Heart left ventricle (tissue), 13 donors: ENCODE measurements at regions not wholly inside any gene's neighbourhood (a gene's known extent, or its start where the extent isn't known, plus 50 kb on each side); places are given as distances from the start of the nearest gene placed in this dataset.

ENCODE experiments used
- POLR2A ChIP-seq, 2 donors: fragments of 450-650 bp; IDR thresholded peaks; one replicate each; pipeline ENCODE4 v1.6.1; 2017; ENCODE audit warnings: antibody characterized with exemption in 2 of 2, mild to moderate bottlenecking in 2 of 2, moderate library complexity in 2 of 2
- TF ChIP-seq, protein P1 (sequence below), 12 donors: fragments of 200-600 bp; sonication (generic) in 4 of 12; IDR thresholded peaks; one replicate each; pipeline versions ENCODE4 v1.5.0 to v1.8.0; 2018 to 2022; ENCODE audit warnings: antibody characterized with exemption in 12 of 12, mild to moderate bottlenecking in 5 of 12
- donor health status: ischemic (EF 13 %, LVEDD 7.1; RV severe dilation, severe dysfunction).
- donor health status: DM: no; HTN: yes; CAD: no.
- donor health status: DM: no; HTN: no; CAD: no.
- donor health status: ischemic (EF 25% LVEDD 6.9; RV normal size, moderate dysfunction).
- donor health status: ischemic (EF 25% LVEDD 5.7; RV mildly dilated, moderate dysfunction).
- donor health status: ischemic (EF 35%, LVEDD 5.7; RV mildly dilated, moderate dysfunction).
- donor health status: nonischemic (EF 11% LVEDD 7.7; RV severe dilation, severe dysfunction).
- donor health status: DM: yes; HTN: yes; CAD: no.
- donor health status: PGD.
- donor health status: ischemic (EF 29% LVEDD 5.4; RV normal size, mild dysfunction).
- donor health status: nonischemic (EF 23%, LVEDD 6.1; RV moderate dilation, normal function).

DNA sequence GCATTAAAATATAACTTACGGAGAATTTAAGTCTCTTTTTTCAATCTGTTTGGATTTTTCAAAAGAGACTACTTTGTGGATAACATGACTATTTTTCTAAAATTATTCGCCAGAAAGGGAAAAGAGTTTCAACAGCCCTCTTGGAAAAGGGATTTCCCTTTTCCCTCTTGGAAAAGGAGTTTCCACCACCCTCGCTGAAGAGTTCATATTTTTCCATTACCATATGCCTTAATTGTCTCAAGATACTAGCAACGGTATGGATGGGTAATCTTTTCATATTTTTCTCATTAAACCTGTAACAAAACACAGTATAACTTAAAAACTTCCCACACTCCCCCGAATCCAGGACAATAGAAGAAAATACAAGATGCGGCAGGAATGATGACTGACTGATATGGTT, 66.1 kb upstream of the SPATA12 start:
- TF ChIP-seq, protein P1, sequence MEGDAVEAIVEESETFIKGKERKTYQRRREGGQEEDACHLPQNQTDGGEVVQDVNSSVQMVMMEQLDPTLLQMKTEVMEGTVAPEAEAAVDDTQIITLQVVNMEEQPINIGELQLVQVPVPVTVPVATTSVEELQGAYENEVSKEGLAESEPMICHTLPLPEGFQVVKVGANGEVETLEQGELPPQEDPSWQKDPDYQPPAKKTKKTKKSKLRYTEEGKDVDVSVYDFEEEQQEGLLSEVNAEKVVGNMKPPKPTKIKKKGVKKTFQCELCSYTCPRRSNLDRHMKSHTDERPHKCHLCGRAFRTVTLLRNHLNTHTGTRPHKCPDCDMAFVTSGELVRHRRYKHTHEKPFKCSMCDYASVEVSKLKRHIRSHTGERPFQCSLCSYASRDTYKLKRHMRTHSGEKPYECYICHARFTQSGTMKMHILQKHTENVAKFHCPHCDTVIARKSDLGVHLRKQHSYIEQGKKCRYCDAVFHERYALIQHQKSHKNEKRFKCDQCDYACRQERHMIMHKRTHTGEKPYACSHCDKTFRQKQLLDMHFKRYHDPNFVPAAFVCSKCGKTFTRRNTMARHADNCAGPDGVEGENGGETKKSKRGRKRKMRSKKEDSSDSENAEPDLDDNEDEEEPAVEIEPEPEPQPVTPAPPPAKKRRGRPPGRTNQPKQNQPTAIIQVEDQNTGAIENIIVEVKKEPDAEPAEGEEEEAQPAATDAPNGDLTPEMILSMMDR (IDR thresholded peaks at IDR 0.05): no peak
- no peak for TF ChIP-seq POLR2A (IDR thresholded peaks at IDR 0.05)
